ENCODE measurements at regions not wholly inside any gene's neighbourhood (a gene's known extent, or its start where the extent isn't known, plus 50 kb on each side); places are given as distances from the start of the nearest gene placed in this dataset.

DNA sequence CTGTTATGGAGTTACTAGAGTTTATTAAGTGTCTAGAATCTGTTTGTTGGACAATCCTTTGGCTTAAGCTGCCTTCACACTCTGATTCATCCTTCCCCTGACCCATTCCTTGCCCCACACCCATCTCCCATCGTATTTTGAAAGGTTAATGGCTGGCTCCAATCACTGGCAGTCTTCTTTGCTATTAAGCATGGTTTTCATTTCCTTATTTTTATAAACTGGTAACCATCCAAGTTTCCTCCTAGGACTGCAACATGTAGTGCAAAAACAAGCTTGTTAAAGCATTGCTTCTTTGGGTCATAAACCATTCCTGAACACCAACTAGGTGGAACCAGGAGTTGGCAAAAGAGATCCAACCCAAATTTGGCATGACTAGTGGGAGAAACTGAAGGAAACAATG is 148.4 kb downstream of the DTWD1 start:
- Histone ChIP-seq H3K4me1 (ENCODE audit: low read depth) (no peaks in the 10 kb centered on the region), H3K27ac (no peak overlapping the region), H3K27me3 (no peaks in the 10 kb centered on the region), H3K9me3 (ENCODE audit: low read depth) (no peaks in the 10 kb centered on the region), H3K4me3 (no peak overlapping the region), H3K36me3 (no peaks in the 10 kb centered on the region)
- DNase-seq (ENCODE audit: low read depth in 1 of 2, low spot score in 1 of 2) = no peak
- TF ChIP-seq, protein P1, sequence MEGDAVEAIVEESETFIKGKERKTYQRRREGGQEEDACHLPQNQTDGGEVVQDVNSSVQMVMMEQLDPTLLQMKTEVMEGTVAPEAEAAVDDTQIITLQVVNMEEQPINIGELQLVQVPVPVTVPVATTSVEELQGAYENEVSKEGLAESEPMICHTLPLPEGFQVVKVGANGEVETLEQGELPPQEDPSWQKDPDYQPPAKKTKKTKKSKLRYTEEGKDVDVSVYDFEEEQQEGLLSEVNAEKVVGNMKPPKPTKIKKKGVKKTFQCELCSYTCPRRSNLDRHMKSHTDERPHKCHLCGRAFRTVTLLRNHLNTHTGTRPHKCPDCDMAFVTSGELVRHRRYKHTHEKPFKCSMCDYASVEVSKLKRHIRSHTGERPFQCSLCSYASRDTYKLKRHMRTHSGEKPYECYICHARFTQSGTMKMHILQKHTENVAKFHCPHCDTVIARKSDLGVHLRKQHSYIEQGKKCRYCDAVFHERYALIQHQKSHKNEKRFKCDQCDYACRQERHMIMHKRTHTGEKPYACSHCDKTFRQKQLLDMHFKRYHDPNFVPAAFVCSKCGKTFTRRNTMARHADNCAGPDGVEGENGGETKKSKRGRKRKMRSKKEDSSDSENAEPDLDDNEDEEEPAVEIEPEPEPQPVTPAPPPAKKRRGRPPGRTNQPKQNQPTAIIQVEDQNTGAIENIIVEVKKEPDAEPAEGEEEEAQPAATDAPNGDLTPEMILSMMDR (IDR thresholded peaks at IDR 0.05; ENCODE audit: low read depth, low read length) = no peak

DNA sequence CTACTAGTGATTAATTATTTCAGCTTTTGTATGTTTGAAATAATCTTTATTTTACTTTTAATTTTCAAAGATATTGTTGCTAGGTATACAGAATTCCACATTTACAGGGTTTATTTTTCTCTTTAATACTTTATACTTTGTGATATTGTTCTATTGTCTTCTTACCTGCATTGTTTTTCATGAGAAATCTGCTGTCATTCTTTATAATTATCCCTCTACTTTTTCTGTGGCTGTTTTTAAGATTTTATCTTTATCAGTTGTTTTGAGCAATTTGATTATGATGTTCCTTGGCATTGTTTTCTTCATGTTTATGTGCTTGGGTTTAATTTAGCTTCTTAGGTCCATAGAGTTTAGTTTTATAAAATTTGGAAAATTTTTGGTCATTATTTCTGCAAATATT is 168.6 kb downstream of the DTWD1 start:
- no peak overlapping the region for H3K27ac ChIP-seq
- H3K27me3 ChIP-seq = no peaks in the 10 kb centered on the region

DNA sequence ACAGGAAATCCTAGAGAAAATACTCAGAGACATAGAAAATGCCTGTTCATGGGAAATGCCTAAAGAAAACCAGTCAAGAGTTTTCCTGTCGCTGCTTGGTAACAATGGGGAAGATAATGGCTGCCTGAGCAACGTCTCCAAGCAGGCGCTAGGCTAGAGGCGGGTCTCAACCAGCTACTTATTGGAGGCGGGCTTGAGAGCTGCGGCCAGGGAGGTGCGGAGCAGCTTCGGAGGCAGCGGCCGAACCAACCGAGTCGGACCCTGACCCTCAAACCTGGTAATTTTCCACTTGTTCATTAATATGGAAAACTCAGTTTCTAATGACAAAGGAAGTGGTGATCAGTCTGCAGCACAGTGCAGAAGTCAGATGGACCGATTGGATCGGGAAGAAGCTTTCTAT is 173.1 kb downstream of the DTWD1 start:
- Histone ChIP-seq H3K4me3 (no peak overlapping the region), H3K27me3 (no peaks in the 10 kb centered on the region), H3K27ac (no peak overlapping the region), H3K4me1 (ENCODE audit: low read depth) (no peaks in the 10 kb centered on the region), H3K9me3 (ENCODE audit: low read depth) (no peaks in the 10 kb centered on the region), H3K36me3 (no peaks in the 10 kb centered on the region)
- TF ChIP-seq, protein P1 (IDR thresholded peaks at IDR 0.05; ENCODE audit: low read depth, low read length) = no peak
- DNase-seq (ENCODE audit: low read depth in 1 of 2, low spot score in 1 of 2) = no peak

More for the DNA sequence above, 168.6 kb downstream of the DTWD1 start:
- DNase-seq (ENCODE audit: low read depth in 1 of 2, low spot score in 1 of 2) = no peak
- H3K36me3 ChIP-seq = no peaks in the 10 kb centered on the region
- no peak overlapping the region for H3K4me3 ChIP-seq
- no peaks in the 10 kb centered on the region for H3K4me1 ChIP-seq (ENCODE audit: low read depth)
- no peaks in the 10 kb centered on the region for H3K9me3 ChIP-seq (ENCODE audit: low read depth)
- TF ChIP-seq, protein P1 (IDR thresholded peaks at IDR 0.05; ENCODE audit: low read depth, low read length) = no peak

DNA sequence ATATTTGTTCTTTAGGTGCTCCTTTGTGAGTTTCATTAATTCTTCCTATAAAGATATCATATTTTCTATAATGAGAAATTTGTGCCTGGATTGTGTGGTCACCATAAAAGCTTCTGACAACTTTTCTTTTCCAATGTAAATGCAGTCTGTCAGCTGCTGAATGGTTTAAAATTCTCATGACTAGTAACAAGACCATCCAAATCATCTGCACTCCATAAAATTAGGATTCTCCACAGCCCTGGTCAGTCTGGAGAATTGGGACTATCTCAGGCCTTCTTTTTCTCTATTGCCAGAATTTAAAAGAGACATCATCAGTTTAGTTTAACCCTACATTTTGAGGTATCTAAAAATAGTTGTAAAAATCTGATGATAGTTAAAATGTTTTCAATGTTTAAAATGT is 180.9 kb downstream of the DTWD1 start:
- TF ChIP-seq, protein P1 (IDR thresholded peaks at IDR 0.05; ENCODE audit: low read depth, low read length) = no peak
- no peak overlapping the region for H3K27ac ChIP-seq

More for the DNA sequence above, 180.9 kb downstream of the DTWD1 start:
- no peak overlapping the region for H3K4me3 ChIP-seq
- H3K4me1 ChIP-seq (ENCODE audit: low read depth) = no peaks in the 10 kb centered on the region
- no peaks in the 10 kb centered on the region for H3K9me3 ChIP-seq (ENCODE audit: low read depth)
- DNase-seq (ENCODE audit: low read depth in 1 of 2, low spot score in 1 of 2) = no peak
- no peaks in the 10 kb centered on the region for H3K36me3 ChIP-seq
- H3K27me3 ChIP-seq = no peaks in the 10 kb centered on the region

Measured in cardiac muscle cell (in vitro differentiated cells and primary cell).